Astrocyte (in vitro differentiated cells and primary cell): ENCODE measurements at regions not wholly inside any gene's neighbourhood (a gene's known extent, or its start where the extent isn't known, plus 50 kb on each side); places are given as distances from the start of the nearest gene placed in this dataset.

Source experiments
- DNase-seq: peaks from one replicate; pipeline ENCODE4 v3.0.0-alpha.2; 2010; ENCODE audit warnings: low read depth
- FAIRE-seq: peaks from 2 replicates; lab custom pipeline; 2011; peaks lifted over from hg19 to GRCh38; lab: Jason Lieb, UNC
- H2AFZ ChIP-seq: 2 replicates; pipeline ENCODE4 v1.6.0; 2012; ENCODE audit warnings: low read depth, low read length, inconsistent platforms
- H3K27ac ChIP-seq: 2 replicates; pipeline ENCODE4 v1.5.1; 2011; ENCODE audit warnings: low read depth, low read length, inconsistent platforms
- H3K27me3 ChIP-seq: 2 replicates; pipeline ENCODE4 v1.6.0; 2011; ENCODE audit warnings: low read length, inconsistent platforms; ENCODE audit not compliant: insufficient read depth
- H3K36me3 ChIP-seq: 2 replicates; pipeline ENCODE4 v1.5.1; 2011; ENCODE audit warnings: low read length, inconsistent platforms; ENCODE audit not compliant: insufficient read depth
- H3K4me1 ChIP-seq: 2 replicates; pipeline ENCODE4 v1.5.1; 2011; ENCODE audit warnings: low read length, inconsistent platforms; ENCODE audit not compliant: insufficient read depth
- H3K4me2 ChIP-seq: 2 replicates; pipeline ENCODE4 v1.6.0; 2012; ENCODE audit warnings: low read length, inconsistent platforms
- H3K4me3 ChIP-seq: 2 replicates; pipeline ENCODE4 v1.5.1; 2011; ENCODE audit warnings: low read depth, mild to moderate bottlenecking, low read length, inconsistent platforms; ENCODE audit not compliant: insufficient read depth
- H3K79me2 ChIP-seq: 2 replicates; pipeline ENCODE4 v1.6.0; 2012; ENCODE audit warnings: mild to moderate bottlenecking, low read length, inconsistent platforms; ENCODE audit not compliant: insufficient read depth
- H3K9ac ChIP-seq: 2 replicates; pipeline ENCODE4 v1.6.0; 2012; ENCODE audit warnings: mild to moderate bottlenecking, low read length, inconsistent platforms
- H3K9me3 ChIP-seq: 2 replicates; pipeline ENCODE4 v1.5.1; 2012; ENCODE audit warnings: low read depth, mild to moderate bottlenecking, low read length, inconsistent platforms; ENCODE audit not compliant: insufficient read depth
- H4K20me1 ChIP-seq: 2 replicates; pipeline ENCODE4 v1.6.0; 2012; ENCODE audit warnings: low read length, inconsistent platforms; ENCODE audit not compliant: insufficient read depth
- H3K27ac Mint-ChIP-seq: one replicate; pipeline ENCODE4 v1.8.0; 2021; ENCODE audit warnings: mild to moderate bottlenecking, mixed read lengths; ENCODE audit not compliant: unreplicated experiment
- H3K27me3 Mint-ChIP-seq: one replicate; pipeline ENCODE4 v1.8.0; 2021; ENCODE audit warnings: low read depth, mixed read lengths; ENCODE audit not compliant: unreplicated experiment
- H3K36me3 Mint-ChIP-seq: one replicate; pipeline ENCODE4 v1.8.0; 2021; ENCODE audit warnings: low read depth, mixed read lengths; ENCODE audit not compliant: unreplicated experiment
- H3K4me1 Mint-ChIP-seq: one replicate; pipeline ENCODE4 v1.8.0; 2021; ENCODE audit warnings: low read depth, mixed read lengths; ENCODE audit not compliant: unreplicated experiment
- H3K4me3 Mint-ChIP-seq: one replicate; pipeline ENCODE4 v1.8.0; 2021; ENCODE audit warnings: mild to moderate bottlenecking, moderate library complexity, mixed read lengths; ENCODE audit not compliant: unreplicated experiment
- H3K9me3 Mint-ChIP-seq: one replicate; pipeline ENCODE4 v1.8.0; 2021; ENCODE audit warnings: mild to moderate bottlenecking, mixed read lengths; ENCODE audit not compliant: unreplicated experiment
- EZH2 ChIP-seq: IDR thresholded peaks from 2 replicates; pipeline ENCODE4 v1.6.1; 2012; ENCODE audit warnings: mild to moderate bottlenecking, low read length, inconsistent platforms; ENCODE audit not compliant: insufficient read depth
- TF ChIP-seq, protein P1 (sequence below): IDR thresholded peaks from 2 replicates; pipeline ENCODE4 v1.5.1; 2011; ENCODE audit warnings: low read depth, mild to moderate bottlenecking, inconsistent platforms, low read length, moderate library complexity; ENCODE audit not compliant: insufficient read depth

DNA sequence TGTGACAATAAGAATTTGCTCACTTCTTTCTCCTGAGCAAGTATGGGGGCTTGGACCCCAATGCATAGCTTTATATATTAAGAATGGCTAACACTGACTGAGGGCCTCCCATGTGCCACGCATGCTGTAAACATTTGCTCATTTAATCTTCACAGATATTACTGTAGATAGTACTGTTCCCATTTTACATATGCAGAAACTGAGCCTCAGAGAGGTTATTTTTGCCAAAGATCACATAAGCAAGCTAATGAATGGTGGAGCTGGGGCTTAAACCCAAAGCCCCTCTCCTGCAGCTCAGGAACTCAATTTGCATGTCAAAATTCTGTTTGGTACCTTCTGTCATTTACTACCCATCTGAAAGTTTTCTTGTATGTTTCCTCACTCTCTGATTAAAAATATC is 163.5 kb upstream of the NFIA start:
- no peaks in the 10 kb centered on the region for H3K36me3 ChIP-seq
- H3K27ac Mint-ChIP-seq, result no peak overlapping the region
- peaks cover 2% of the 10 kb centered on the region for H3K4me1 Mint-ChIP-seq
- TF ChIP-seq, protein P1, sequence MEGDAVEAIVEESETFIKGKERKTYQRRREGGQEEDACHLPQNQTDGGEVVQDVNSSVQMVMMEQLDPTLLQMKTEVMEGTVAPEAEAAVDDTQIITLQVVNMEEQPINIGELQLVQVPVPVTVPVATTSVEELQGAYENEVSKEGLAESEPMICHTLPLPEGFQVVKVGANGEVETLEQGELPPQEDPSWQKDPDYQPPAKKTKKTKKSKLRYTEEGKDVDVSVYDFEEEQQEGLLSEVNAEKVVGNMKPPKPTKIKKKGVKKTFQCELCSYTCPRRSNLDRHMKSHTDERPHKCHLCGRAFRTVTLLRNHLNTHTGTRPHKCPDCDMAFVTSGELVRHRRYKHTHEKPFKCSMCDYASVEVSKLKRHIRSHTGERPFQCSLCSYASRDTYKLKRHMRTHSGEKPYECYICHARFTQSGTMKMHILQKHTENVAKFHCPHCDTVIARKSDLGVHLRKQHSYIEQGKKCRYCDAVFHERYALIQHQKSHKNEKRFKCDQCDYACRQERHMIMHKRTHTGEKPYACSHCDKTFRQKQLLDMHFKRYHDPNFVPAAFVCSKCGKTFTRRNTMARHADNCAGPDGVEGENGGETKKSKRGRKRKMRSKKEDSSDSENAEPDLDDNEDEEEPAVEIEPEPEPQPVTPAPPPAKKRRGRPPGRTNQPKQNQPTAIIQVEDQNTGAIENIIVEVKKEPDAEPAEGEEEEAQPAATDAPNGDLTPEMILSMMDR, result no peak
- no peak for TF ChIP-seq EZH2
- no peak overlapping the region for H2AFZ ChIP-seq
- H3K4me2 ChIP-seq, result no peak overlapping the region
- no peak overlapping the region for H3K4me3 Mint-ChIP-seq
- H3K4me1 ChIP-seq, result no peaks in the 10 kb centered on the region
- DNase-seq (no peak), FAIRE-seq (no peak)
- H3K9me3 Mint-ChIP-seq, result no peaks in the 10 kb centered on the region
- peaks cover 11% of the 10 kb centered on the region for H3K27me3 Mint-ChIP-seq
- H3K36me3 Mint-ChIP-seq, result no peaks in the 10 kb centered on the region
- H3K27ac ChIP-seq, result no peak overlapping the region
- no peaks in the 10 kb centered on the region for H3K27me3 ChIP-seq
- H3K9me3 ChIP-seq, result no peaks in the 10 kb centered on the region
- no peaks in the 10 kb centered on the region for H3K79me2 ChIP-seq
- H3K9ac ChIP-seq, result no peak overlapping the region
- no peak overlapping the region for H3K4me3 ChIP-seq
- H4K20me1 ChIP-seq, result no peaks in the 10 kb centered on the region

DNA sequence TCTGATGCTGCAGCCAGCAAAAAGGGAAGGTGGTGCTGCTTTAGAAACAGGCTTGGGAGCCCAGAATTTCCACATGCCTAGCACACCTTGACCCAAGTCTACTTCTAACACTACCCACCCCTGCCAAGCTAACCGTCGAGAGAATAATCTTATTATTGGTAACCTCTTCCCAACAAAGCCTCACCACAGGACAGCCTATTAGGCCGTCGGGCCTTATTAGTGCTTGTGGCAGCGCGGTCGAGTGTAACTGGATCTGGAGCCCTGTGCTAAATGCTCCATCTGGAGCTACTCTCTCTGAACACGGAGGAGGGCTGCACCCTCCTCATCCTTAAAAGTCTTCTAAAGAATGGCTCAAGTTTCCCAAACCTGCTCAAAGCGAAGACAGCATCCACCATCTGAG is 165.5 kb upstream of the NFIA start:
- DNase-seq, result no peak
- H3K36me3 Mint-ChIP-seq, result no peaks in the 10 kb centered on the region
- Histone ChIP-seq H3K4me1 (no peaks in the 10 kb centered on the region), H3K9me3 (no peaks in the 10 kb centered on the region), H3K4me3 (no peak overlapping the region), H4K20me1 (no peaks in the 10 kb centered on the region), H3K36me3 (no peaks in the 10 kb centered on the region), H3K27ac (no peak overlapping the region), H3K79me2 (no peaks in the 10 kb centered on the region), H2AFZ (no peak overlapping the region), H3K4me2 (no peak overlapping the region), H3K27me3 (no peaks in the 10 kb centered on the region), H3K9ac (no peak overlapping the region)
- H3K27ac Mint-ChIP-seq, result no peak overlapping the region
- no peak for FAIRE-seq
- H3K4me1 Mint-ChIP-seq, result peaks cover 2% of the 10 kb centered on the region
- H3K4me3 Mint-ChIP-seq, result no peak overlapping the region
- H3K9me3 Mint-ChIP-seq, result peaks cover 5% of the 10 kb centered on the region
- TF ChIP-seq, protein P1, result no peak
- H3K27me3 Mint-ChIP-seq, result peaks cover 11% of the 10 kb centered on the region

DNA sequence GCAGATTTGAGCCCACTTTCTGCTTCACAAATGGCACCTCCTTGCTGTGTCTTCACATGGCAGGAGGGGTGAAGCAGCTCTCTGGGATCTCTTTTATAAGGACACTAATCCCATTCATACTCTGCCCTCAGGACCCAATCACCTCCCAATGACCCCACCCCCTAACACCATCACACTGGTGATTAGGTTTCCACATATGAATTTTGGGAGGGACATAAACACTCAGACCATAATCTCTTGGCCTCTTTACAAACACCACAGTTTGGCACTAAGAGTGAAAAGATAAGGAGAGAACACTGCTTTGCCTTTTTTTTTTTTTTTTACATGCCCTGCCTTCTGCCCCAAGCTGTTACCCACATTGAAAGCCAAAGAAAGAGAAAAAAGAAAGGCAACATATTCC is 166.2 kb upstream of the NFIA start:
- TF ChIP-seq, protein P1, result no peak
- no peak for TF ChIP-seq EZH2
- H3K4me1 ChIP-seq, result no peaks in the 10 kb centered on the region
- no peaks in the 10 kb centered on the region for H3K27me3 ChIP-seq
- H2AFZ ChIP-seq, result no peak overlapping the region
- H3K9ac ChIP-seq, result no peak overlapping the region
- H3K4me3 ChIP-seq, result no peak overlapping the region
- H3K36me3 ChIP-seq, result no peaks in the 10 kb centered on the region
- H3K79me2 ChIP-seq, result no peaks in the 10 kb centered on the region
- H3K9me3 ChIP-seq, result no peaks in the 10 kb centered on the region
- peaks cover 11% of the 10 kb centered on the region for H3K27me3 Mint-ChIP-seq
- FAIRE-seq (no peak), DNase-seq (no peak)
- H3K27ac Mint-ChIP-seq, result no peak overlapping the region
- H4K20me1 ChIP-seq, result no peaks in the 10 kb centered on the region
- H3K9me3 Mint-ChIP-seq, result peaks cover 5% of the 10 kb centered on the region
- H3K4me1 Mint-ChIP-seq, result peaks cover 2% of the 10 kb centered on the region
- H3K27ac ChIP-seq, result no peak overlapping the region
- H3K4me3 Mint-ChIP-seq, result no peak overlapping the region
- no peaks in the 10 kb centered on the region for H3K36me3 Mint-ChIP-seq
- no peak overlapping the region for H3K4me2 ChIP-seq
